CD4-positive, alpha-beta T cell treated with Interleukin-10 for 1 hour (primary cell): ENCODE measurements at regions not wholly inside any gene's neighbourhood (a gene's known extent, or its start where the extent isn't known, plus 50 kb on each side); places are given as distances from the start of the nearest gene placed in this dataset.
"Not testable (repeated sequence)": the region's sequence is repeated elsewhere in the genome, so short reads cannot be mapped to it uniquely, and the experiment has no call there.

Source experiments
- DNase-seq: peaks from one replicate; pipeline ENCODE4 v3.0.0-alpha.2; 2020

DNA sequence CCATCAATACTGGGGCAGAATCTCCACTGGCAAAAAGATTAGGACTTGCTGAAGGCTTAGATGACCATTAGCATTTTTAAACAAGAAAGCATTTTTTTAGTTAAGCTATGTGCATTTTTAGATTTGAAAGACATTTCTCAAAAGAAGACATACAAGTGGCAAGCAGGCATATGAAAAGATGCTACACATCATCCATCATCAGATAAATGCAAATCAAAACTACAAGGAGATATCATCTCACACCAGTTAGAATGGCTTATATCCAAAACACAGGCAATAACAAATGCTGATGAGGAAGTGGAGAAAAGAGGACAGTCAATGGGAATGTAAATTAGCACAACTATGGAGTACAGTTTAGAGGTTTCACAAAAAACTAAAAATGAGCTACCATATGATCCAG, 195.6 kb upstream of the TNC start:
- DNase-seq: no peak

DNA sequence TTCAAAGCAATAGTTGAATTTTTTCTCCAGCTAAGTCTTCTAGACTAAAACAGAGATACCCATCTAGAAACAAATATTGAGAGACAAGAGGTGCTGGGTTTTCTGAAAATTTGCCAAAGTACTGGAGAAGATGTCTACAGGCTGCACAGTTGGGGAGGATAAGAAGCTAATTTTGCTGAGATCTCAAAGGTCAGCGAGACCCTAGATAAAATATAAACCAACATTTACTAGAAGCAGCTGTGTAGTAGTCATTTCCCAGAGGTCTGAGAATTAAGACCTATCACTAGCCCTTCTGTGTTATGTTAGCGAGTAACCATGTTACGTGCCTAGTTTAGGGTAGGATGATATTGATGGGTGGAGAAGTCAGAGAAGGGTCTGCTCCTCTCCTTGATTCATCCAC, 208.5 kb upstream of the TNC start:
- no peak for DNase-seq

DNA sequence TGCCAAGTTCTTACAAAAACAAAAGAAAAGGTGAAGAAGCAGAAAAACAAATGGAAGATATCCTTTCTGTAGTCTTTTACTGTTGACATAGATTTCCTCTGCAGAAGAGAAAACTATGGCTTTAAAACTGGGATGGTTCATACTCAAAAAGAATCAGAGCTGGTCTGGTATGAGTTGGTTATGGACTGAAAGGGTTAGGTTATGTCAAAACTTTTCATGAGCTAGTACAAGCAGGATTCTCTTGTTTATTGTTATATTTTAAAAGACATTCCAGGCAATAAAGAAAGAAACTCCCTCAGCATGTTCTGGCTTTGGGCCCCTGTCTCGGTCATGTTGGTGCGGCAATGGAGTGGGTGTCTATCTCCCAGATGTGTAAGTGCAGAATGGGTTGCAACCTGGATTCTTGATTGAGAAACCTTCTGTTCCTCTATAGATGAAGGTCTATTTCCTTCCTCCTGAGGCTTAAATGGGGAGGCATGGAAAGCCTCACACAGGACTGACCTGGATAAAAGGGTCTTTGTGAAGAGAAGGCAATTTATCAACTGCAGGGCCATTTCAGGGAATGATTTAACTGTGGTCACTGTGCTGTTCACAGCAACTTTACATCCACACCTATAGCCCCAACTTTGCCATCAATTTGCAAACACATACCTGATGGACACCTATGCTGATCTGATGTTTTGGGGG, 209.6 kb upstream of the TNC start:
- no peak for DNase-seq

DNA sequence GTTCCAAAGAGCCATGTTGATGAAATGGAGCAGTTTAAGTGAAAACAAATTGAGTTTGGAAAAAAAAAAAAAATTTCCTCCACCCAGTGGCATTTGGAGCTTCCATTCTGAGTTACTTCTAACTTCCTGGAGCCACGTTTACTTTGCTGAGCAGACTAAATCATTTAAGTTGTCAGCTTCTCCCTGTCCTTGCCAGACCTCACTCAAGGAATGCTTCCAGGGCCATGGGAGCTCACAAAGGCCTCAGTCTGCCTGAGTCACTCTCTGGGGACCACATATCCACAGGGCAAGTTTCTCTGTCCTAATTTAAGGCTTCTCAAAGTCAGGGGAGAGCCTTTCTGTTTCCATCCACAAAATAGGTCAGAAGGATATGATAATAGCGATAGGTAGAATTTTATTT, 210.3 kb upstream of the TNC start:
- DNase-seq: no peak

GRCh38 chr9:115328677-115329076, 210.7 kb upstream of the TNC start:
- no peak for DNase-seq

GRCh38 chr9:115333277-115334070, 215.5 kb upstream of the TNC start:
- no peak for DNase-seq

GRCh38 chr9:115335439-115335838, 217.5 kb upstream of the TNC start:
- DNase-seq: no peak

GRCh38 chr9:115340314-115340713, 222.4 kb upstream of the TNC start:
- no peak for DNase-seq

- DNase-seq: no peak
Observed at GRCh38 chr9:115341426-115341825, 223.5 kb upstream of the TNC start.

- DNase-seq: not testable (repeated sequence)
Observed at GRCh38 chr9:115347776-115348175, 229.8 kb upstream of the TNC start.

DNA sequence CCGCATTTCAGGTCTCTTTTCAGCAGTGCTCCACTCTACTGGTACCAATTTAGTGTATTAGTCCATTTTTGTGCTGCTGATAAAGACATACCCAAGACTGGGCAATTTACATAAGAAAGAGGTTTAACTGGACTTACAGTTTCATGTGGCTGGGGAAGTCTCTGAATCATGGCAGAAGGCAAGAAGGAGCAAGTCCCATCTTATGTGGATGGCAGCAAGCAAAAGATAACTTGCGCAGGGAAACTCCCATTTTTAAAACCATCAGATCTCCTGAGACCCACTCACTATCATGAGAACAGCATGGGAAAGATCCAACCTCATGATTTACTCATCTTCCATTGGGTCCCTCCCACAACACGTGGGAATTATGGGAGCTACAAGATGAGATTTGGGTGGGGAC, 231.0 kb upstream of the TNC start:
- not testable (repeated sequence) for DNase-seq

DNA sequence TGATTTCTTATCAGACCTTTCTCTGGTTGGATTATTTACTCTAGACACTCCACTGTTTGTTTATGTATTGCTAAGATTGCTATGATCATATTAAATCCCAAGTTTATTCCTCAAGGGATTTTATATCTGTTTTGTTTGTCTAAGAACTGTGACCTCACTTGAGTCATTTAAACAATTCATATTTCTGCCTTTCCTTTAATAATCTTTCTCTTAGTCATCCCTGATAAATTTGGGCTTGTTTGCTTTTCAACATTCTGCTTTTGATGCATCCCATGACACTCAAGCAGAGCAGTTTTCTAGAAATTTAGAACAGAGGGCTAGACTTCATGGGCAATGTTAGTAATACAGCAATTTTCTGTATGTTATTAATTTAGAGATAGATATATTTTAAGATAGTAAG, 231.6 kb upstream of the TNC start:
- no peak for DNase-seq

GRCh38 chr9:115350548-115350947, 232.6 kb upstream of the TNC start:
- no peak for DNase-seq

DNA sequence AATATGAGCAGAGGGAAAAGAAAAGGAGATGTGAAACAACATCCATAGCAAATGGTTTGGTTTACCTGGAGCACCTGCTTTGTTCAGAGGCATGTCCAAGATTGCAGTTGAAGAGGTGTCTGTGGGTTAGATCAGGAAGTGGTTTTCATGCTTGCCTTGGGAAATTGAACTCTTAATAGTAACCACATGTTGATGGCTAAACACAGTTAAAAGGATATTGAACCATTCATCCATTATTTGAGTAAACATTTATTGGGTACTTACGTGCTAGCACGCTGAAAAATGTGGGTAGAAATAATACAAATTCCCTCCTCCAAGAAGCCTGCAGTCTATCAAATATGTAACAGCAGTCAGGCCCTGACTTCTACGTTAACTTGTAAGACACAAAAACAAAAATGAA, 235.7 kb upstream of the TNC start:
- no peak for DNase-seq

DNA sequence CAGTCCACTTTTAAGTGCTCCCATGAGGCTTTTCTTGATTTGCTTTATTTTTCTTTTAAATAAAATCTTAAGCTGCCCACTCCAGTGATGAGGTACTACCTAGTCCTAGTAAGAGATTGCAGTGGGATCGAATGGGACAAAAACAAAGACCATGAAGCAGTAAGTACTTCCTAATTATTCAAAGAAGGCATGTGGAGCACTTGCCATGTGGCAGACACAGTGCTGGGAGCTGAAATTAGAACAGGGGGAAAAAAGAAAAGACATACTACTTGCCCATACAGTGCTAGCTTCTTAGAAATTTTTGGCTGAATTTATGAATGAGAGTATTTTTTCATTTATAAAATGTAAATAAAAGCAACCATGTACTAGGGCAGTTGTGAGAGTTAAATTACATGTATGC, 239.9 kb upstream of the TNC start:
- DNase-seq: no peak

DNA sequence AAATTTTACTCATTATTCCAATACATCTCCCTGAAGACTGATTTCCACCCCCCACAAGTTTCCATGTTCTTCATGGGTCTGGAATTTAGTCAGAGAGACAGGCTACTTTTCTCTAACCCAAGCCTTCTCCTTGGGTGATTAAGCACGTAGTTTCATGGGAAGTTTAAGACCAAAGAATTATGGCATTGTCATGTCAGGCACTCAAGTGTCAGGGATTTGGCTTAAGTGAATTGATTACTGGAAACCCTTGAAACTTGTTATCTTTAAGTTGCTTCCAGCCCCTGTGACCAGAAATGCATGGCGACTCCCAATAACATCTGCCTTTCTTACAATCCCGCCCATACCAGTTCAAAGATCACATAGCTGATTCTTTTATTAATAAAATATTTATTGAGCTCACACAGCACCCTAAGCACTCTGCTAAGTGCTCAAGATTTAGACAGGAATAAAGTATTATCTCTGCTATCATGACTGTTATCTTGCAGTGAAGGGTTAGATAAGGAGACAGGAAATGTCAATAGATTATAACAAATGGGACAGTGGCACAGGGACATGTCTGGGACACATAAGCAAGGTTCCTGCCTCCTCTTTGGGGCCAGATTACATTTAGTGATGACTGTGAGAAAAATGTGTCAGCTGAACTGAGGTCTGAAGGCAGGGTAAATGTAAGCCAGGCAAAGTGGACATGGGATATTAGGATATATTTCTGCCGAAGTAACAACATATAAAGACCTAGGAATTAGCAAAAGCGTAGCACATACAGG, 241.2 kb upstream of the TNC start:
- no peak for DNase-seq

GRCh38 chr9:115360122-115360521, 242.2 kb upstream of the TNC start:
- no peak for DNase-seq

DNA sequence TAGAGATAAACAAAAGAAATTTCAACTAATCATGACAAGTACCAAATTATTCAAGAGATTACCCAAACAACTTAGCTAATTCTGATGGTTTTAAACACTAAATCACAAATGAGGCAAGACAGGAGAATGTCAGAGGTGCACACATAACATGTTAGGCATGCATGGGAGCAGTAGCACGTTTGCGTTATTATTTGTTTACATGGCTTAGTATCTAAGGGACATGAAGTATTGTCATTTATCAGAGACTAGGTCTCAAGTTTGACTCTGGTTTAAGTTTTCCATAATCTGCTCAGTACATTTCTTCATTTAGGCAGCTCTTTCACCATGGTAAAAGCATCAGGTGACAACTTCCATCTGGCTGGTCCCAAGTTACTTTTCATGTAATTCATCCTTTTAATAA, 244.1 kb upstream of the TNC start:
- DNase-seq: no peak

DNA sequence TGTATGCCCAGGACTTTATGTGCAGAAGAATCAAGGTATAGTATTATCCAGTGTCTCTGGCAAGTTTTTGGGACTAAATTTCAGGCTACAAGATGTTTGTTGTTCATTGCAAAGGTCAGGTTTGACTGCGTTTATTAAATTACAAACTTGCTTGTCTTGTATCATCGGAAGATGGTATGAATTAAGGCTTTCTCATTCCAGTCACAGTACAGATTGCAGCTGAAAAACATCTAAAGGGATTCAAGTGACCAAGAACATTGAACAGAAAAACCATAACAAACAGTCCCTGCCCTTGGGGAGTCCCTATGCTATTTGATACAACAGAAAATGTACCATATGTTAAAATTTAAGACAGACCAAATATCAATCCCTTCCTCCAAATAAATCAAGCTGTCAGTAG, 244.7 kb upstream of the TNC start:
- no peak for DNase-seq

DNA sequence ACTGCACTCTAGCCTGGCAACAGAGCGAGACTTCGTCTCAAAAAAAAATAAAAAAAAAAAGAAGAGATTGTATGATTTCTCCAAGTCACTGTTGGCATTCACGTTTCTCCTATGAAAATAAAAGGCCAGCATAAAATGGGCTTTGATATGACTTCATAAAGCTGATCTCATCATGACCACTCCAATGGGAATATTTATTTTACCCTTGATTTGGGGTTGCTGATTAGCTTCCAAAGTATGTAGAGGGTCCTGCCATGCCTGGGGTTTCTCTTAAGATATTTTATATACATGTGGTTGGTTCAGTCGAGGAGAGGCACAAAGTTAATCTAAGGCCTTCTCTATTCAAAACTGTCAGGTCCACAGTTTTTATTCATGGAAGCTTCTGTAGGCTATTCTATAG, 247.0 kb upstream of the TNC start:
- no peak for DNase-seq

GRCh38 chr9:115367321-115367720, 249.4 kb upstream of the TNC start:
- DNase-seq: no peak

GRCh38 chr9:115367780-115368525, 250.0 kb upstream of the TNC start:
- DNase-seq: no peak

GRCh38 chr9:115369322-115369957, 251.5 kb upstream of the TNC start:
- DNase-seq: no peak
